NB4 (cell line): ENCODE measurements at regions not wholly inside any gene's neighbourhood (a gene's known extent, or its start where the extent isn't known, plus 50 kb on each side); places are given as distances from the start of the nearest gene placed in this dataset.

ENCODE experiments used
- POLR2A ChIP-seq: IDR thresholded peaks from 2 replicates; pipeline ENCODE4 v1.6.1; 2011; ENCODE audit warnings: mild to moderate bottlenecking; ENCODE audit not compliant: insufficient read length; ENCODE audit errors: extremely low read depth
- TF ChIP-seq, protein P1 (sequence below): IDR thresholded peaks from one replicate; pipeline ENCODE4 v1.5.1; 2012; ENCODE audit warnings: low read depth, low read length

DNA sequence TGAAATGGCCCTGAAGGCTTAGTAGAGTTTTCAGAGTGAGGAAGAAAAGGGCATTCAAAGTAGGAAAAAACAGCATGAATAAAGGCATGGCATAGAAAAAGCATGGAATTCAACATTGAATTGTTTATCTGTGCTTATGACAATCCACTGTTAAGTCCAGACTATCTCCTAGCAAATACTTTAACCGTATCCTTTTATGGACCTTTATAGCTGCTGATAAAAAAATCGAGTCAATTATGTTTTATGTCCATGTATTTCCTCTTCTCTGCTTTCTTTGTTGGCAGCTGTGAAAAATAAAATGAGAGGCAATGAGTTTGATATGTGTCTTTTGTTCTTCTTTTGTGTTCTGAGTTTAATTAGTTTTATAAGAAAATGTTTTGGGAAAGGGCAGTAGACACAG lies 70.4 kb downstream of the TDRD15 start:
- TF ChIP-seq POLR2A: no peak
- TF ChIP-seq, protein P1, sequence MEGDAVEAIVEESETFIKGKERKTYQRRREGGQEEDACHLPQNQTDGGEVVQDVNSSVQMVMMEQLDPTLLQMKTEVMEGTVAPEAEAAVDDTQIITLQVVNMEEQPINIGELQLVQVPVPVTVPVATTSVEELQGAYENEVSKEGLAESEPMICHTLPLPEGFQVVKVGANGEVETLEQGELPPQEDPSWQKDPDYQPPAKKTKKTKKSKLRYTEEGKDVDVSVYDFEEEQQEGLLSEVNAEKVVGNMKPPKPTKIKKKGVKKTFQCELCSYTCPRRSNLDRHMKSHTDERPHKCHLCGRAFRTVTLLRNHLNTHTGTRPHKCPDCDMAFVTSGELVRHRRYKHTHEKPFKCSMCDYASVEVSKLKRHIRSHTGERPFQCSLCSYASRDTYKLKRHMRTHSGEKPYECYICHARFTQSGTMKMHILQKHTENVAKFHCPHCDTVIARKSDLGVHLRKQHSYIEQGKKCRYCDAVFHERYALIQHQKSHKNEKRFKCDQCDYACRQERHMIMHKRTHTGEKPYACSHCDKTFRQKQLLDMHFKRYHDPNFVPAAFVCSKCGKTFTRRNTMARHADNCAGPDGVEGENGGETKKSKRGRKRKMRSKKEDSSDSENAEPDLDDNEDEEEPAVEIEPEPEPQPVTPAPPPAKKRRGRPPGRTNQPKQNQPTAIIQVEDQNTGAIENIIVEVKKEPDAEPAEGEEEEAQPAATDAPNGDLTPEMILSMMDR: no peak
